CD4-positive, alpha-beta T cell (primary cell): ENCODE measurements at regions not wholly inside any gene's neighbourhood (a gene's known extent, or its start where the extent isn't known, plus 50 kb on each side); places are given as distances from the start of the nearest gene placed in this dataset.
"Not testable (repeated sequence)": the region's sequence is repeated elsewhere in the genome, so short reads cannot be mapped to it uniquely, and the experiment has no call there.

Experiments used
- ATAC-seq: fragments of 200-7000 bp; cut with Tn5 transposase; one replicate; pipeline ENCODE4 v1.10.0; 2022; ENCODE audit warnings: mild to moderate bottlenecking; ENCODE audit not compliant: poor library complexity
- CTCF ChIA-PET: fragments of 350-600 bp; sonication (Branson Sonifier 250); formaldehyde crosslinking; loops from one replicate; lab custom pipeline; 2021; ENCODE audit warnings: antibody characterized with exemption, inconsistent platforms; lab: Charles Lee
- POLR2A ChIA-PET: fragments of 350-600 bp; sonication (Branson Sonifier 250); formaldehyde crosslinking; loops from one replicate; lab custom pipeline; 2021; ENCODE audit warnings: antibody characterized with exemption, inconsistent platforms; lab: Charles Lee
- DNase-seq, 14 experiments: peaks; one replicate each; pipeline ENCODE4 v3.0.0-alpha.2; 2013 to 2020; ENCODE audit warnings: mixed read lengths in 2 of 14
- H3K27ac ChIP-seq, 2 donors: one replicate each; pipeline versions ENCODE4 v1.5.1 to v1.7.0; 2013; ENCODE audit warnings: low read length in 2 of 2, low read depth in 1 of 2, mild to moderate bottlenecking in 1 of 2
- H3K27me3 ChIP-seq, 2 experiments: 1 replicate in 1 of 2; 2 replicates in 1 of 2; pipeline versions ENCODE4 v1.6.1 to v1.7.0; 2013; ENCODE audit warnings: low read length in 2 of 2, control low read depth in 1 of 2, mild to moderate bottlenecking in 1 of 2, moderate library complexity in 1 of 2; ENCODE audit not compliant: insufficient read depth in 2 of 2, control insufficient read depth in 1 of 2
- H3K36me3 ChIP-seq: one replicate; pipeline ENCODE4 v1.6.1; 2013; ENCODE audit warnings: low read length, control low read depth; ENCODE audit not compliant: insufficient read depth
- H3K4me1 ChIP-seq: one replicate; pipeline ENCODE4 v1.6.1; 2013; ENCODE audit warnings: low read length, control low read depth; ENCODE audit not compliant: insufficient read depth
- H3K4me3 ChIP-seq: one replicate; pipeline ENCODE4 v1.5.1; 2013; ENCODE audit warnings: mild to moderate bottlenecking, low read length, moderate library complexity
- H3K9me3 ChIP-seq, 2 experiments: 1 replicate in 1 of 2; 2 replicates in 1 of 2; pipeline versions ENCODE4 v1.6.1 to v1.7.0; 2013; ENCODE audit warnings: low read length in 2 of 2, mild to moderate bottlenecking in 2 of 2, control low read depth in 1 of 2, moderate library complexity in 1 of 2; ENCODE audit not compliant: control insufficient read depth in 1 of 2, insufficient read depth in 1 of 2
- H3K27ac Mint-ChIP-seq: one replicate; pipeline ENCODE4 v1.8.0; 2020; ENCODE audit warnings: mixed read lengths
- H3K27me3 Mint-ChIP-seq: one replicate; pipeline ENCODE4 v1.8.0; 2021; ENCODE audit warnings: mixed read lengths
- H3K36me3 Mint-ChIP-seq: one replicate; pipeline ENCODE4 v1.8.0; 2021; ENCODE audit warnings: low read depth, mixed read lengths
- H3K4me1 Mint-ChIP-seq: one replicate; pipeline ENCODE4 v1.8.0; 2021; ENCODE audit warnings: low read depth, mixed read lengths
- H3K4me3 Mint-ChIP-seq: one replicate; pipeline ENCODE4 v1.8.0; 2020; ENCODE audit warnings: mild to moderate bottlenecking, mixed read lengths
- H3K9me3 Mint-ChIP-seq: one replicate; pipeline ENCODE4 v1.8.0; 2020; ENCODE audit warnings: mixed read lengths
- intact Hi-C, 2 experiments: fragments of 100-400 bp; cut with DNase I in 1 of 2; cut with micrococcal nuclease in 1 of 2; formaldehyde crosslinking; loops; one replicate each; pipeline versions ENCODE4 v1.15.1 to v1.9.0; 2023 to 2025; cut with DNase I, micrococcal nuclease
- TF ChIP-seq, protein P1 (sequence below): fragments of 200-600 bp; IDR thresholded peaks from one replicate; pipeline ENCODE4 v1.8.0; 2022; ENCODE audit warnings: antibody characterized with exemption, mild to moderate bottlenecking

DNA sequence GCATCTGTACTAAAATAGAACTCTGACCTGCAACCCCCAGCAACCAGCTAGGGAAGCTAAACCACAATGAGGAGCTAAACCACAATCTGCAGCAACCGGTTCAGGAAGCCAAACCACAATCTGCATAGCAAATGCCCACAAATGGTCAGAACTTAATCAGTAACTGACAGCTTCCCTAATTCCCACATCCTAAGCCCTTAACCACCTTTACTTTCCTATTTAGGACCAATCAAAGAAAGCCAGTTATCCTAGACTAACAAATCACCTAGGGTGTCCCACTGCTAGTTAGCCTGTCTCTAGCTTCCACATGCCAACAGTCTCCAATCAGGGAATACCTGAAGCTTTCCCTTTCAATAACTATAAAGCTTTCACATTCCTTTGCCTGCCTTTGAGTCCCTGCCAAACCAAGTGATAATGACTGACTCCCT lies 424.6 kb upstream of the PTCHD4 start:
- ChIA-PET CTCF (interaction anchor here (0.7 kb wide), 1 partner anchor 58 kb away, joined by 3 read pairs; no protein-coding TSS in a partner anchor), POLR2A (no interaction called here)
- no peak overlapping the region for H3K27ac ChIP-seq
- Mint-ChIP-seq H3K36me3 (no peaks in the 10 kb centered on the region), H3K4me3 (no peak overlapping the region), H3K27ac (no peak overlapping the region), H3K4me1 (no peaks in the 10 kb centered on the region), H3K9me3 (no peaks in the 10 kb centered on the region), H3K27me3 (no peaks in the 10 kb centered on the region)
- no peak for ATAC-seq
- no peaks in the 10 kb centered on the region for H3K4me1 ChIP-seq
- intact Hi-C loops, result no loop called here
- H3K4me3 ChIP-seq, result no peak overlapping the region
- TF ChIP-seq, protein P1, sequence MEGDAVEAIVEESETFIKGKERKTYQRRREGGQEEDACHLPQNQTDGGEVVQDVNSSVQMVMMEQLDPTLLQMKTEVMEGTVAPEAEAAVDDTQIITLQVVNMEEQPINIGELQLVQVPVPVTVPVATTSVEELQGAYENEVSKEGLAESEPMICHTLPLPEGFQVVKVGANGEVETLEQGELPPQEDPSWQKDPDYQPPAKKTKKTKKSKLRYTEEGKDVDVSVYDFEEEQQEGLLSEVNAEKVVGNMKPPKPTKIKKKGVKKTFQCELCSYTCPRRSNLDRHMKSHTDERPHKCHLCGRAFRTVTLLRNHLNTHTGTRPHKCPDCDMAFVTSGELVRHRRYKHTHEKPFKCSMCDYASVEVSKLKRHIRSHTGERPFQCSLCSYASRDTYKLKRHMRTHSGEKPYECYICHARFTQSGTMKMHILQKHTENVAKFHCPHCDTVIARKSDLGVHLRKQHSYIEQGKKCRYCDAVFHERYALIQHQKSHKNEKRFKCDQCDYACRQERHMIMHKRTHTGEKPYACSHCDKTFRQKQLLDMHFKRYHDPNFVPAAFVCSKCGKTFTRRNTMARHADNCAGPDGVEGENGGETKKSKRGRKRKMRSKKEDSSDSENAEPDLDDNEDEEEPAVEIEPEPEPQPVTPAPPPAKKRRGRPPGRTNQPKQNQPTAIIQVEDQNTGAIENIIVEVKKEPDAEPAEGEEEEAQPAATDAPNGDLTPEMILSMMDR, result no peak
- no peaks in the 10 kb centered on the region for H3K36me3 ChIP-seq
- no peaks in the 10 kb centered on the region for H3K9me3 ChIP-seq
- DNase-seq, result no peak
- no peaks in the 10 kb centered on the region for H3K27me3 ChIP-seq

DNA sequence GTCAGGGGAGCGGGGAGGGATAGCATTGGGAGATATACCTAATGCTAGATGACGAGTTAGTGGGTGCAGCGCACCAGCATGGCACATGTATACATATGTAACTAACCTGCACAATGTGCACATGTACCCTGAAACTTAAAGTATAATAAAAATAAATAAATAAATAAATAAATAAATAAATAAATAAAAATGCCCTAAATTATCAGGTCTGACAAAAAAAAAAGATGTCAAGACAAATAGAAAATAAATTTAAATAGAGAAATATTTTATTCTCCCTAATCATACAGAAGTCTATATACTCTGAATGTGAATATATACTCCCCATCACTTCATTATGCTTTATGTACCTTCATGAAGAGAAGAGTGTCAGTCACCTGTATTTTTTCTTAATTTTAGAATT lies 420.0 kb upstream of the PTCHD4 start:
- H3K27ac Mint-ChIP-seq, H3K27me3 ChIP-seq, H3K36me3 ChIP-seq, H3K4me1 ChIP-seq, H3K4me1 Mint-ChIP-seq, POLR2A ChIA-PET, H3K9me3 Mint-ChIP-seq, H3K27ac ChIP-seq, ATAC-seq, H3K27me3 Mint-ChIP-seq, CTCF ChIA-PET, intact Hi-C loops, H3K9me3 ChIP-seq, H3K36me3 Mint-ChIP-seq, H3K4me3 ChIP-seq, DNase-seq, H3K4me3 Mint-ChIP-seq: not testable (repeated sequence)

- H3K27me3 ChIP-seq, result no peaks in the 10 kb centered on the region
- H3K36me3 Mint-ChIP-seq, result no peaks in the 10 kb centered on the region
- H3K9me3 ChIP-seq, result no peaks in the 10 kb centered on the region
- ATAC-seq, result no peak
- H3K27ac Mint-ChIP-seq, result no peak overlapping the region
- DNase-seq, result no peak
- no peak overlapping the region for H3K4me3 ChIP-seq
- TF ChIP-seq, protein P1, result no peak
- no peak overlapping the region for H3K27ac ChIP-seq
- no peaks in the 10 kb centered on the region for H3K4me1 ChIP-seq
- H3K36me3 ChIP-seq, result no peaks in the 10 kb centered on the region
- H3K4me3 Mint-ChIP-seq, result no peak overlapping the region
- no peaks in the 10 kb centered on the region for H3K4me1 Mint-ChIP-seq
- intact Hi-C loops, result no loop called here
- H3K9me3 Mint-ChIP-seq, result peaks cover 2% of the 10 kb centered on the region
- no peaks in the 10 kb centered on the region for H3K27me3 Mint-ChIP-seq
- ChIA-PET CTCF (no interaction called here), POLR2A (no interaction called here)
Observed at GRCh38 chr6:48525849-48526248, 414.9 kb upstream of the PTCHD4 start.

- Histone ChIP-seq H3K36me3 (no peaks in the 10 kb centered on the region), H3K4me1 (no peaks in the 10 kb centered on the region), H3K27ac (no peak overlapping the region), H3K27me3 (no peaks in the 10 kb centered on the region), H3K4me3 (no peak overlapping the region), H3K9me3 (no peaks in the 10 kb centered on the region)
- H3K27me3 Mint-ChIP-seq, result no peaks in the 10 kb centered on the region
- no peak overlapping the region for H3K27ac Mint-ChIP-seq
- ChIA-PET POLR2A (no interaction called here), CTCF (no interaction called here)
- TF ChIP-seq, protein P1, result no peak
- H3K9me3 Mint-ChIP-seq, result peaks cover 2% of the 10 kb centered on the region
- no peaks in the 10 kb centered on the region for H3K4me1 Mint-ChIP-seq
- no peak overlapping the region for H3K4me3 Mint-ChIP-seq
- no peaks in the 10 kb centered on the region for H3K36me3 Mint-ChIP-seq
- no peak for ATAC-seq
- no peak for DNase-seq
- intact Hi-C loops, result no loop called here
Observed at GRCh38 chr6:48520951-48521350, 410.0 kb upstream of the PTCHD4 start.
